ENCODE measurements at regions not wholly inside any gene's neighbourhood (a gene's known extent, or its start where the extent isn't known, plus 50 kb on each side); places are given as distances from the start of the nearest gene placed in this dataset.

DNA sequence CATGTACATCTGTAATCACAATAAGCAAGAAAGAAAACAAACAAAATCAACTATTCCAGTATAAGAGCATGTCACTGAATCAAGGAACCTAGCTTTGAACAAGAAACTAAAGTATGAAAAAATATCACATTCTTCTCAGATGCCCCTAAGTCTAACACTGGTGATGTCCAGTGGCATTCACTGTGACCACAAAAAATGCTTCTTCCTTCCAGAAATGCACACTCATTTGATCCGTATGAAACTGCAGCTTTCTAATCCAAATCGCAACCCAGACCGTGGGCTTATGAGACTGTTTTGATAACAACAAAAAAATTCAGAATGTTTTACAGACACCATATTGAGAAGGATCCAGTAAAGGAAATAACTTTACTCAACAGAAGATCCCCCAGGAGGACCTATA, 320.1 kb upstream of the TARS1 start:
- TF ChIP-seq YY1 (IDR thresholded peaks at IDR 0.05; ENCODE audit: low read depth), result no peak
- TF ChIP-seq, protein P1, sequence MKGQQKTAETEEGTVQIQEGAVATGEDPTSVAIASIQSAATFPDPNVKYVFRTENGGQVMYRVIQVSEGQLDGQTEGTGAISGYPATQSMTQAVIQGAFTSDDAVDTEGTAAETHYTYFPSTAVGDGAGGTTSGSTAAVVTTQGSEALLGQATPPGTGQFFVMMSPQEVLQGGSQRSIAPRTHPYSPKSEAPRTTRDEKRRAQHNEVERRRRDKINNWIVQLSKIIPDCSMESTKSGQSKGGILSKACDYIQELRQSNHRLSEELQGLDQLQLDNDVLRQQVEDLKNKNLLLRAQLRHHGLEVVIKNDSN (IDR thresholded peaks at IDR 0.05; ENCODE audit: borderline replicate concordance, low read depth), result no peak
- peak; percentile 72 for TF ChIP-seq TCF12 (IDR thresholded peaks at IDR 0.05)
- TF ChIP-seq TEAD4 (IDR thresholded peaks at IDR 0.05; ENCODE audit: borderline replicate concordance, insufficient read depth), result peak; percentile 52; the same call in 1 of the 2 replicates
- TF ChIP-seq TAF1 (IDR thresholded peaks at IDR 0.05; ENCODE audit: borderline replicate concordance, low read depth, low read length), result no peak
- no peak for TF ChIP-seq ELF1 (IDR thresholded peaks at IDR 0.05)
- TF ChIP-seq NFIC (IDR thresholded peaks at IDR 0.05; ENCODE audit: borderline replicate concordance), result peak; percentile 69
- Histone ChIP-seq H2AFZ (ENCODE audit: low read depth) (peak overlapping the region; percentile 44), H3K9me3 (no peaks in the 10 kb centered on the region), H3K9ac (peak overlapping the region; percentile 52; the same call in 1 of the 2 replicates), H3K79me2 (ENCODE audit: insufficient read depth) (no peaks in the 10 kb centered on the region), H3K36me3 (replicated peaks in 1 of 2; ENCODE audit: control insufficient read depth in 1 of 2, insufficient read depth in 2 of 2, low read length in 1 of 2) (no peaks in the 10 kb centered on the region), H3K4me3 (ENCODE audit: low read depth in 2 of 2, low read length in 1 of 2) (no peak overlapping the region), H3K9me2 (no peaks in the 10 kb centered on the region), H3K4me1 (ENCODE audit: control insufficient read depth in 1 of 2, insufficient read depth in 2 of 2, low read depth in 1 of 2, low read length in 1 of 2) (peaks cover 0 to 10% of the 10 kb centered on the region in 2 experiments; a peak in 1 of 4 replicates), H3F3A (replicated peaks; ENCODE audit: insufficient read depth) (peaks cover 15% of the 10 kb centered on the region), H3K4me2 (peak overlapping the region; percentile 61), H3K27me3 (ENCODE audit: insufficient read depth) (no peaks in the 10 kb centered on the region), H3K27ac (ENCODE audit: low read depth in 2 of 2, low read length in 1 of 2) (peak overlapping the region; percentile 67 to 75; a peak in 3 of 4 replicates), H4K20me1 (ENCODE audit: insufficient read depth) (no peaks in the 10 kb centered on the region)
- 37% methylated on average over 3 of the region's 3 CpGs for WGBS (ENCODE audit: low lambda C conversion rate)
- DNase-seq, result no peak
- POLR2A ChIA-PET, result no interaction called here
- CTCF ChIA-PET, result no interaction called here

- H4K20me1 ChIP-seq (ENCODE audit: insufficient read depth), result no peaks in the 10 kb centered on the region
- TF ChIP-seq FOXM1 (IDR thresholded peaks at IDR 0.05; ENCODE audit: low read depth) (no peak), EZH2phosphoT487 (IDR thresholded peaks at IDR 0.05; ENCODE audit: borderline replicate concordance, low read depth) (no peak), NRF1 (IDR thresholded peaks at IDR 0.05; ENCODE audit: low read depth, low read length) (no peak), GATA2 (CRISPR knock-in tag; IDR thresholded peaks at IDR 0.05) (no peak)
- TF ChIP-seq, protein P2, sequence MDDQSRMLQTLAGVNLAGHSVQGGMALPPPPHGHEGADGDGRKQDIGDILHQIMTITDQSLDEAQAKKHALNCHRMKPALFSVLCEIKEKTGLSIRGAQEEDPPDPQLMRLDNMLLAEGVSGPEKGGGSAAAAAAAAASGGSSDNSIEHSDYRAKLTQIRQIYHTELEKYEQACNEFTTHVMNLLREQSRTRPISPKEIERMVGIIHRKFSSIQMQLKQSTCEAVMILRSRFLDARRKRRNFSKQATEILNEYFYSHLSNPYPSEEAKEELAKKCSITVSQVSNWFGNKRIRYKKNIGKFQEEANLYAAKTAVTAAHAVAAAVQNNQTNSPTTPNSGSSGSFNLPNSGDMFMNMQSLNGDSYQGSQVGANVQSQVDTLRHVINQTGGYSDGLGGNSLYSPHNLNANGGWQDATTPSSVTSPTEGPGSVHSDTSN (IDR thresholded peaks at IDR 0.05), result no peak
- TF ChIP-seq, protein P1 (IDR thresholded peaks at IDR 0.05; ENCODE audit: borderline replicate concordance, low read depth), result no peak
- H3F3A ChIP-seq (replicated peaks; ENCODE audit: insufficient read depth), result no peaks in the 10 kb centered on the region
- H2AFZ ChIP-seq (ENCODE audit: low read depth), result no peak overlapping the region
- H3K79me2 ChIP-seq (ENCODE audit: insufficient read depth), result no peaks in the 10 kb centered on the region
- H3K9ac ChIP-seq, result no peak overlapping the region
- peaks cover 4% of the 10 kb centered on the region; the same call in 1 of the 2 replicates for H3K9me3 ChIP-seq
- no peak overlapping the region for H3K4me3 ChIP-seq (ENCODE audit: low read depth in 2 of 2, low read length in 1 of 2)
- no peaks in the 10 kb centered on the region for H3K27me3 ChIP-seq (ENCODE audit: insufficient read depth)
- H3K4me1 ChIP-seq (ENCODE audit: control insufficient read depth in 1 of 2, insufficient read depth in 2 of 2, low read depth in 1 of 2, low read length in 1 of 2), result no peaks in the 10 kb centered on the region
- no peak overlapping the region for H3K4me2 ChIP-seq
- no peaks in the 10 kb centered on the region for H3K9me2 ChIP-seq
- no peaks in the 10 kb centered on the region for H3K36me3 ChIP-seq (replicated peaks in 1 of 2; ENCODE audit: control insufficient read depth in 1 of 2, insufficient read depth in 2 of 2, low read length in 1 of 2)
- 23% methylated on average over 2 of the region's 2 CpGs for WGBS (ENCODE audit: low lambda C conversion rate)
- CTCF ChIA-PET, result no interaction called here
- POLR2A ChIA-PET, result no interaction called here
- DNase-seq, result no peak
- no peak overlapping the region for H3K27ac ChIP-seq (ENCODE audit: low read depth in 2 of 2, low read length in 1 of 2)
Measured at GRCh38 chr5:33129309-33129708, 311.5 kb upstream of the TARS1 start.
